Ovary (tissue), 7 donors: ENCODE measurements at regions not wholly inside any gene's neighbourhood (a gene's known extent, or its start where the extent isn't known, plus 50 kb on each side); places are given as distances from the start of the nearest gene placed in this dataset.

Experiments used
- DNase-seq, 5 donors: peaks; one replicate each; pipeline ENCODE4 v3.0.0-alpha.2; 2019 to 2020
- H3K27ac ChIP-seq, 2 donors: fragments of 200-600 bp; one replicate each; pipeline versions ENCODE4 v1.5.1 to v1.8.0; 2019 to 2022
- H3K27me3 ChIP-seq: fragments of 200-600 bp; one replicate; pipeline ENCODE4 v1.8.0; 2022
- H3K36me3 ChIP-seq: fragments of 200-600 bp; sonication (generic); one replicate; pipeline ENCODE4 v1.5.1; 2019
- H3K4me1 ChIP-seq: one replicate; pipeline ENCODE4 v1.8.1; 2013; ENCODE audit warnings: mild to moderate bottlenecking, moderate library complexity; ENCODE audit not compliant: insufficient read depth
- H3K4me3 ChIP-seq: fragments of 200-600 bp; sonication (generic); one replicate; pipeline ENCODE4 v1.5.1; 2017
- H3K9me3 ChIP-seq, 2 donors: fragments of 200-600 bp in 1 of 2; sonication (generic) in 1 of 2; one replicate each; pipeline versions ENCODE4 v1.5.1 to v1.8.1; 2013 to 2019; ENCODE audit warnings: mild to moderate bottlenecking in 1 of 2, moderate library complexity in 1 of 2
- CTCF ChIP-seq, 3 donors: fragments of 450-650 bp in 2 of 3; fragments of 200-600 bp in 1 of 3; IDR thresholded peaks; one replicate each; pipeline versions ENCODE4 v1.5.1 to v1.8.0; 2016 to 2022; ENCODE audit warnings: antibody characterized with exemption in 3 of 3, mild to moderate bottlenecking in 1 of 3
- EP300 ChIP-seq: sonication (generic); formaldehyde crosslinking; IDR thresholded peaks from one replicate; pipeline ENCODE4 v1.6.1; 2017; ENCODE audit warnings: antibody characterized with exemption
- POLR2A ChIP-seq: fragments of 450-650 bp; IDR thresholded peaks from one replicate; pipeline ENCODE4 v1.6.1; 2017; ENCODE audit warnings: antibody characterized with exemption, mild to moderate bottlenecking, moderate library complexity
- WGBS, 3 donors: extraction: QIAGEN DNeasy Blood & Tissue Kit in 1 of 3; methylation state at CpG; one replicate each; pipeline versions ENCODE4 v1.1.5 to v1.1.7; 2013 to 2017; 5-methylcytosine and 5-hydroxymethylcytosine counted together
- intact Hi-C, 4 donors: fragments of 100-400 bp; cut with DNase I; formaldehyde crosslinking; loops; one replicate each; pipeline versions ENCODE4 v1.11.0 to v1.15.1; 2022 to 2023
- donor health status: DM: no; HTN: no; CAD: no; lungs with moderate emphysema.
- donor health status: DM: no; HTN: no; CAD: no.
- donor health status: Bipolar disorder and iron deficiency.
- donor health status: DM: no; HTN: no; CAD: no.
- donor health status: DM: yes; HTN: yes; CAD: no.

- H3K36me3 ChIP-seq: no peaks in the 10 kb centered on the region
- no peak overlapping the region for H3K4me3 ChIP-seq
- no peak for DNase-seq
- H3K4me1 ChIP-seq: peaks cover 10% of the 10 kb centered on the region
- intact Hi-C loops: no loop called here
- no peaks in the 10 kb centered on the region for H3K27me3 ChIP-seq
- no peaks in the 10 kb centered on the region for H3K9me3 ChIP-seq
- 11 to 18% (median 15%) methylated on average over 5 of the region's 5 CpGs for WGBS, 3 donors
- no peak for TF ChIP-seq POLR2A
- TF ChIP-seq EP300: no peak
- no peak for TF ChIP-seq CTCF (IDR thresholded peaks at IDR 0.05)
- H3K27ac ChIP-seq: peak overlapping the region in 1 of 2 donors; percentile 19
Measured at GRCh38 chr15:95363646-95364045, 966.9 kb upstream of the NR2F2 start.

GRCh38 chr15:95365511-95366107 lies 964.9 kb upstream of the NR2F2 start:
- no peak overlapping the region for H3K4me3 ChIP-seq
- intact Hi-C loops: no loop called here
- 16 to 24% (median 16%) methylated on average over 12 of the region's 12 CpGs for WGBS, 3 donors
- peak; percentile 34 to 57 (median 46) for DNase-seq
- H3K4me1 ChIP-seq: peaks cover 10% of the 10 kb centered on the region
- H3K36me3 ChIP-seq: no peaks in the 10 kb centered on the region
- H3K27ac ChIP-seq: peak overlapping the region in 1 of 2 donors; percentile 56
- TF ChIP-seq POLR2A (no peak), CTCF (IDR thresholded peaks at IDR 0.05) (no peak), EP300 (no peak)
- no peaks in the 10 kb centered on the region for H3K27me3 ChIP-seq
- no peaks in the 10 kb centered on the region for H3K9me3 ChIP-seq

- intact Hi-C loops: no loop called here
- no peaks in the 10 kb centered on the region for H3K36me3 ChIP-seq
- no peak overlapping the region for H3K4me3 ChIP-seq
- no peak overlapping the region for H3K27ac ChIP-seq
- H3K4me1 ChIP-seq: peaks cover 10% of the 10 kb centered on the region
- TF ChIP-seq POLR2A: no peak
- TF ChIP-seq EP300: no peak
- TF ChIP-seq CTCF (IDR thresholded peaks at IDR 0.05): no peak
- H3K9me3 ChIP-seq: no peaks in the 10 kb centered on the region
- WGBS, 3 donors: 75 to 88% (median 82%) methylated on average over 5 of the region's 5 CpGs
- no peak for DNase-seq
- H3K27me3 ChIP-seq: no peaks in the 10 kb centered on the region
Measured at GRCh38 chr15:95368191-95368590, 962.3 kb upstream of the NR2F2 start.

GRCh38 chr15:95368755-95369601 lies 961.5 kb upstream of the NR2F2 start:
- Histone ChIP-seq H3K9me3 (no peaks in the 10 kb centered on the region), H3K4me1 (peaks cover 8% of the 10 kb centered on the region), H3K36me3 (no peaks in the 10 kb centered on the region), H3K27me3 (no peaks in the 10 kb centered on the region), H3K27ac (no peak overlapping the region), H3K4me3 (no peak overlapping the region)
- WGBS, 3 donors: 93 to 95% (median 95%) methylated on average over 7 of the region's 7 CpGs
- no peak for DNase-seq
- intact Hi-C loops: no loop called here
- no peak for TF ChIP-seq CTCF (IDR thresholded peaks at IDR 0.05)
